Activated T-cell treated with anti-CD3 and anti-CD28 coated beads, Interleukin-2, amount 50 U/mL, for 4 hours (primary cell): ENCODE measurements at regions not wholly inside any gene's neighbourhood (a gene's known extent, or its start where the extent isn't known, plus 50 kb on each side); places are given as distances from the start of the nearest gene placed in this dataset.

Source experiments
- ATAC-seq, 2 donors: fragments of 200-7000 bp; cut with Tn5 transposase; one replicate each; pipeline ENCODE4 v1.10.0; 2021
- DNase-seq: peaks from one replicate; pipeline ENCODE4 v3.0.0-alpha.2; 2020
- H3K27me3 Mint-ChIP-seq: one replicate; pipeline ENCODE4 v1.8.0; 2021; ENCODE audit warnings: low read depth, mixed read lengths
- H3K36me3 Mint-ChIP-seq: one replicate; pipeline ENCODE4 v1.8.0; 2022; ENCODE audit warnings: mixed read lengths; ENCODE audit not compliant: insufficient read depth
- H3K4me1 Mint-ChIP-seq: one replicate; pipeline ENCODE4 v1.8.0; 2021; ENCODE audit warnings: low read depth, mixed read lengths
- H3K4me3 Mint-ChIP-seq: one replicate; pipeline ENCODE4 v1.8.0; 2021; ENCODE audit warnings: mild to moderate bottlenecking, moderate library complexity, mixed read lengths
- H3K9me3 Mint-ChIP-seq: one replicate; pipeline ENCODE4 v1.8.0; 2021; ENCODE audit warnings: mixed read lengths

GRCh38 chr5:2288466-2288865, 405.7 kb upstream of the IRX4 start:
- no peak overlapping the region for H3K4me3 Mint-ChIP-seq
- H3K9me3 Mint-ChIP-seq, result no peaks in the 10 kb centered on the region
- DNase-seq (no peak), ATAC-seq (no peak)
- no peaks in the 10 kb centered on the region for H3K27me3 Mint-ChIP-seq
- no peaks in the 10 kb centered on the region for H3K36me3 Mint-ChIP-seq
- H3K4me1 Mint-ChIP-seq, result no peaks in the 10 kb centered on the region

DNA sequence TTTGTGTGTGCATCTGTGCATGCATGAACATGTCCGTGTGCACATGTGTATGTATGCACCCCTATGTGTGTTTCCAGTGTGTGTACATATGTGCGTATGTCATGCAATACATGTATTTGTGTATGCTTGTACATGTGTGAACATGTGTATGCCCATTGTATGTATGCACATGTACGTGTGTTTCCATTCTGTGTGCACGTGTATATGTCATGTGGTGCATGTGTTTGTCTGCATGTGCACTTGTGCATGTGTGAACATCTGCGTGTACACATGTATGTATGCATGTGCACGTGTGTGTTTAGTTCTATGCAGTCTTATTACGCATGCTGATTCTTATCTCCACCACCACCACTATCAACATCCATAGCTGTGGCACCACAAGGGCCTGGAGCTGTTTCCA, 403.5 kb upstream of the IRX4 start:
- Mint-ChIP-seq H3K4me1 (no peaks in the 10 kb centered on the region), H3K4me3 (no peak overlapping the region), H3K36me3 (no peaks in the 10 kb centered on the region), H3K9me3 (no peaks in the 10 kb centered on the region), H3K27me3 (no peaks in the 10 kb centered on the region)
- ATAC-seq, result no peak
- DNase-seq, result no peak

- no peaks in the 10 kb centered on the region for H3K9me3 Mint-ChIP-seq
- no peak overlapping the region for H3K4me3 Mint-ChIP-seq
- no peaks in the 10 kb centered on the region for H3K27me3 Mint-ChIP-seq
- no peaks in the 10 kb centered on the region for H3K36me3 Mint-ChIP-seq
- DNase-seq (no peak), ATAC-seq (no peak)
- no peaks in the 10 kb centered on the region for H3K4me1 Mint-ChIP-seq
Observed at GRCh38 chr5:2284678-2285077, 402.0 kb upstream of the IRX4 start.

DNA sequence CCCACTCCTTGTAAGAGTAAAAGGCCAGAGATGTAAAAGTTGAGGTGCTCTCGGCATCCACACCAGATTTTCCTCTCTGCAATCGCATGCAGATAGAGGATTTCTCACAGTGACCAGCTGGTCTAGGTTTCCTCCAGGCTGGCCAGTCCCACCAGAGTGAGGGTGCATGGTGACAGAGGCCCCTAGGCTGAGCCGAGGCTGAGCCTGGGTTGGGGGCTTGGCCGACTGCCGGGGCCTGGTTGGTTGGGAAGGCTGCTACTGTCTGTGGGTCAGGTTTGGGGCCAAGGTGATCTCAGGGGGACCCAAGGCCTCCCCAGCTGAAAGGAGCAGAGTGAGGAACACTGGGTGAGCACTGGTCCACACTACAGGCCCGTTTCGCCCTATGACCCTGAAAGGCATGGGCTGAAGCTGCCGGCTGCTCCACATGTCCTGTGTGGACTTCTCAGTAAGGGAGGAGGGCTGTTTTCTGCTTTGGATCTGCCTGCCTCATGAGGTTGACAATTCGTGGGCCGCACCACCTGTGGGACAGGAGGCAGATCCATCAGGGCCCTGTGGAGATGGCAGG, 400.8 kb upstream of the IRX4 start:
- ATAC-seq (no peak), DNase-seq (no peak)
- no peak overlapping the region for H3K4me3 Mint-ChIP-seq
- H3K36me3 Mint-ChIP-seq, result no peaks in the 10 kb centered on the region
- no peaks in the 10 kb centered on the region for H3K27me3 Mint-ChIP-seq
- no peaks in the 10 kb centered on the region for H3K9me3 Mint-ChIP-seq
- H3K4me1 Mint-ChIP-seq, result no peaks in the 10 kb centered on the region

- no peaks in the 10 kb centered on the region for H3K36me3 Mint-ChIP-seq
- no peak overlapping the region for H3K4me3 Mint-ChIP-seq
- ATAC-seq (no peak), DNase-seq (no peak)
- no peaks in the 10 kb centered on the region for H3K4me1 Mint-ChIP-seq
- H3K9me3 Mint-ChIP-seq, result no peaks in the 10 kb centered on the region
- no peaks in the 10 kb centered on the region for H3K27me3 Mint-ChIP-seq
Observed at GRCh38 chr5:2282893-2283292, 400.2 kb upstream of the IRX4 start.

- no peak overlapping the region for H3K4me3 Mint-ChIP-seq
- DNase-seq (no peak), ATAC-seq (no peak)
- H3K36me3 Mint-ChIP-seq, result no peaks in the 10 kb centered on the region
- no peaks in the 10 kb centered on the region for H3K27me3 Mint-ChIP-seq
- no peaks in the 10 kb centered on the region for H3K9me3 Mint-ChIP-seq
- H3K4me1 Mint-ChIP-seq, result no peaks in the 10 kb centered on the region
Observed at GRCh38 chr5:2282034-2282690, 399.4 kb upstream of the IRX4 start.

- Mint-ChIP-seq H3K4me3 (no peak overlapping the region), H3K9me3 (no peaks in the 10 kb centered on the region), H3K4me1 (no peaks in the 10 kb centered on the region), H3K27me3 (no peaks in the 10 kb centered on the region), H3K36me3 (no peaks in the 10 kb centered on the region)
- DNase-seq (no peak), ATAC-seq (no peak)
Observed at GRCh38 chr5:2281446-2281845, 398.7 kb upstream of the IRX4 start.

DNA sequence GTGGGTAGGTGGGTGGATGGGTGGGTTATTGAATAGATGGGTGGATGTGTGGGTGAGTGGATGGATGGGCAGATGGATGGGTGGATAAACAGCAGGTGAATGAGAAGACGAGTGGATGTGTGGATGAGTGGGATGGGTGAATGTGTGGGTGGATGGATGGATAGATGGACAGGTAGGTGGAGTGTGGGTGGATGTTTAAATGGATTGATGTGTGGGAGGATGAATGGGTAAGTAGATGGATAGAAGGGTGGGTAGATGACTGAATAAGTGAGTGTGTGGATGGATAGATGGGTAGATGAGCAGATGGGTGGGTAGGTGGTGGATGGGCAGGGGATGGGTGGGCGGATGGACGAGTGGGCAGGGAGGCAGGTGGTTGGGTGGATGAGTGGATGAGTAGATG, 397.6 kb upstream of the IRX4 start:
- Mint-ChIP-seq H3K9me3 (no peaks in the 10 kb centered on the region), H3K27me3 (peaks cover 2% of the 10 kb centered on the region), H3K4me1 (no peaks in the 10 kb centered on the region), H3K36me3 (no peaks in the 10 kb centered on the region), H3K4me3 (no peak overlapping the region)
- no peak for ATAC-seq
- no peak for DNase-seq

DNA sequence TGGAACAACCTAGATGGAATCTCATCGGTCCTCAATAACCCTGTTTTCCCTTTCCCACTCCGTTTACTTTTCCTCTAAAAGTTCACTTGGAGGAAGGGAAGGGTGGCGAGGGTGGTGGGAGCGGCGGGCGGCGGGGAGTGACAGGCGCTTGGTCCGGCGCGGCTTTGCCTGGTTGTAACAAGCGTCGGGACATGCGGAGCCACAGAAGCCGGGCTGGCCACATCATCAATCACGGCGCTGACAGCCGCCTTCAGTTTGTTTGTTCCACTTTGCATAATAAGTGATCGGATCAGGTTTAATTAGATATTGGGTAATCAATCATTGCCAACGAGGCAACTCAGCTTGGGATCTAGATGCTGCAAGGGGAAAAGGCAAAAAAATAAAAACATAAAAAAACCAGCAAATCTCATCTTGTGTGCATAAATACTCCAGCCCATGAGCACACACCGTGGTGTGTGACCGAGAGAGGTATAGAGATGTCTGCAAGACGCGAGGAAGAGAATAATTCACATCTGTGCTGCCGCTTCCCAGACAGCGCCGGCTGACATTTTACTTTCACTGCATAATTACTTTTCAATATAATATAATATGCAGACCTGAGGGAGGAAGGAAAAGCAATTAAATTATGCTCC, 396.2 kb upstream of the IRX4 start:
- no peak for DNase-seq
- peaks cover 2% of the 10 kb centered on the region for H3K27me3 Mint-ChIP-seq
- no peaks in the 10 kb centered on the region for H3K36me3 Mint-ChIP-seq
- H3K4me3 Mint-ChIP-seq, result no peak overlapping the region
- ATAC-seq, result no peak
- no peaks in the 10 kb centered on the region for H3K4me1 Mint-ChIP-seq
- H3K9me3 Mint-ChIP-seq, result no peaks in the 10 kb centered on the region

DNA sequence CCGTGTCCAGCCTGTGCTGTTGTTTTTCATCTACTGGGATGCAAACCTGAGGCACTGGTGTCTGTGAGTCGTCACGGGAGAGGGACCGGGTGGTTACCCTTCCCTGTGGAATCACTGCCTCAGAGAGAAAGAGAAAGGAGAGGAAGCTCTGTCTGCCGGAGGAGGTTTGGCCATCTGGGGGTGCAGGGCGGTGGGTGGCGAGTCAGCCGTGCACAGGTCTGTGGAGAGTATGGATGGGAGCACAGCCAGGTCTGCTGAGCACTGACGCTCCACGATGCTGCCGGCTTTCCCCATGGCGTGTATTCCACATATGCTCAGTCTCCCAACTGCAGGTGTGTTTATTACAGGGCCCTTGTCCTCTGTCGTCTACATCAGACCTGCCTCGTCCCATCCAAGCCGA, 395.2 kb upstream of the IRX4 start:
- Mint-ChIP-seq H3K4me1 (no peaks in the 10 kb centered on the region), H3K27me3 (peaks cover 2% of the 10 kb centered on the region), H3K9me3 (no peaks in the 10 kb centered on the region), H3K4me3 (no peak overlapping the region), H3K36me3 (no peaks in the 10 kb centered on the region)
- no peak for DNase-seq
- ATAC-seq, result no peak

DNA sequence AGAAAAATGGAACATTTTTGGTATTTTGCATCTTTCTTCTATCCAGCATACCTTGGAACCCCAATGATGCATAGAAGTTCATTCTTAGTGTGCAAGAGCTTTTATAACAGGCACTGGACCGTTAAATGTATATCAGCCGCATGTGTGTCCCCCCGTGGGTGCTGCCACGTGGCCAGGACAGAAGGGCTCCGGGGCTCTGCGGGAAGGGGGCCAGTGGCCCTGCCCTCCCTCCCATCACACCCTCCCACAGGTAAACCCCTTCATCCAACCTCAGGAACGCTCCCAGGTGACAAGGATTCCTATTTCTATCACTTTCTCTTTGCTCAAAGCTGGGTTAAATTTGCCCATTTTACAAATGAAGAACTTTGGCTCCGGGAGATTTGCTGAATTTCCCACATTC, 393.4 kb upstream of the IRX4 start:
- ATAC-seq, result no peak
- Mint-ChIP-seq H3K27me3 (peaks cover 2% of the 10 kb centered on the region), H3K9me3 (no peaks in the 10 kb centered on the region), H3K36me3 (no peaks in the 10 kb centered on the region), H3K4me3 (no peak overlapping the region), H3K4me1 (no peaks in the 10 kb centered on the region)
- no peak for DNase-seq

DNA sequence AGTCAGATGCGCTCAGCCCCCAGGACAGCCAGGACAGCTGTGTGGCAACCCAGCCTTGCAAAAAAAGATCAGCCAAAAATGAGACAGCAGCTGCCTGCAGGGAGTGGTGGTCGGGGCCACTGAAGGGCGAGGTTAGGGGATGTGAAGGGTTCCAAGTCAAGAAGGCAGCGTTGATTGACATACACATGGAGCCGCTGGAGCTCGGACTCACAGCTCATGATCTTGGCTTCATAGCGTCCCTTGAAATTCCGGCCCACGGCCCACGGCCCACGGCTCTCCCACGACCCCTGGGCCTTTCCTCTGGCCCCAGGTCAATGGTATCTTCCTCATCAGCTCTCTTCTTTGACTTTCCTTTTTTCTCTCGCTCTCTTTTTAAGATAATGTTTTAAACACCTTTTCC, 390.0 kb upstream of the IRX4 start:
- H3K4me1 Mint-ChIP-seq, result no peaks in the 10 kb centered on the region
- no peak for ATAC-seq
- H3K36me3 Mint-ChIP-seq, result no peaks in the 10 kb centered on the region
- H3K27me3 Mint-ChIP-seq, result peaks cover 2% of the 10 kb centered on the region
- DNase-seq, result no peak
- H3K4me3 Mint-ChIP-seq, result no peak overlapping the region
- no peaks in the 10 kb centered on the region for H3K9me3 Mint-ChIP-seq

DNA sequence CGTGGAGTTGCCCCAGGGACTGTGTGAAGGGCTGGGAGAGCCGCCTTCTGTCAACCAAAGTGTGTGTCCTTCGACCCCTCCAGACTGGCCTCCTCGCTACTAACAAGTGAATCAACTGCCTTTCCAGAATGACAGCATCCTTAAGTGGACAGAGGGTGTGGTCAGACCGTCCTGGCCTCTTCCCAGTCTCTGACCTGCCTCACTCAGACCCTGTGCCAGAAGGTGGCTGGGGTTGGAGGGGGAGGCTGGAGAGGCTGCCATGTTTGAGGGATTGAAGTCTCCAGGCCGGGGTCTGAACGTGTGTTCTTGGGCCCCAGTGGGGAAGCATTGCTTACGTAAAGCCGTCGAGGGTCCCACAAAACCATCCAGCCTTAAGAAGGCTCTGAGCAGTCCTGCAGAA, 389.3 kb upstream of the IRX4 start:
- DNase-seq (no peak), ATAC-seq (no peak)
- peaks cover 2% of the 10 kb centered on the region for H3K27me3 Mint-ChIP-seq
- no peaks in the 10 kb centered on the region for H3K9me3 Mint-ChIP-seq
- H3K4me3 Mint-ChIP-seq, result no peak overlapping the region
- H3K36me3 Mint-ChIP-seq, result no peaks in the 10 kb centered on the region
- no peaks in the 10 kb centered on the region for H3K4me1 Mint-ChIP-seq

- ATAC-seq (no peak), DNase-seq (no peak)
- H3K9me3 Mint-ChIP-seq, result no peaks in the 10 kb centered on the region
- peaks cover 2% of the 10 kb centered on the region for H3K27me3 Mint-ChIP-seq
- no peaks in the 10 kb centered on the region for H3K4me1 Mint-ChIP-seq
- H3K36me3 Mint-ChIP-seq, result no peaks in the 10 kb centered on the region
- H3K4me3 Mint-ChIP-seq, result no peak overlapping the region
Observed at GRCh38 chr5:2271316-2271715, 388.6 kb upstream of the IRX4 start.

- H3K36me3 Mint-ChIP-seq, result no peaks in the 10 kb centered on the region
- no peaks in the 10 kb centered on the region for H3K4me1 Mint-ChIP-seq
- H3K4me3 Mint-ChIP-seq, result no peak overlapping the region
- ATAC-seq, result no peak
- no peak for DNase-seq
- no peaks in the 10 kb centered on the region for H3K9me3 Mint-ChIP-seq
- H3K27me3 Mint-ChIP-seq, result no peaks in the 10 kb centered on the region
Observed at GRCh38 chr5:2270467-2270866, 387.7 kb upstream of the IRX4 start.
